OCI-LY7 (cell line): ENCODE measurements at regions not wholly inside any gene's neighbourhood (a gene's known extent, or its start where the extent isn't known, plus 50 kb on each side); places are given as distances from the start of the nearest gene placed in this dataset.

Experiments
- CTCF ChIP-seq: fragments of 200-600 bp; sonication (generic); conservative IDR thresholded peaks from 2 replicates; pipeline ENCODE4 v1.5.1; 2014; ENCODE audit warnings: mild to moderate bottlenecking, antibody characterized with exemption, low read length, moderate library complexity, mixed read lengths
- EZH2phosphoT487 ChIP-seq: fragments of 200-600 bp; sonication (generic); IDR thresholded peaks from 2 replicates; pipeline ENCODE4 v1.6.1; 2018; ENCODE audit warnings: low read depth, borderline replicate concordance, mild to moderate bottlenecking, mixed run types, antibody characterized with exemption, low read length, moderate library complexity, mixed read lengths

GRCh38 chr4:178752954-178753525, 1310.8 kb upstream of the AGA start:
- TF ChIP-seq CTCF (no peak), EZH2phosphoT487 (no peak)
